Testis (tissue), 2 donors: ENCODE measurements at regions not wholly inside any gene's neighbourhood (a gene's known extent, or its start where the extent isn't known, plus 50 kb on each side); places are given as distances from the start of the nearest gene placed in this dataset.

Source experiments
- POLR2A ChIP-seq: fragments of 450-650 bp; IDR thresholded peaks from one replicate; pipeline ENCODE4 v1.6.1; 2017; ENCODE audit warnings: antibody characterized with exemption, mild to moderate bottlenecking, moderate library complexity
- TF ChIP-seq, protein P1 (sequence below), 3 experiments: fragments of 450-650 bp in 2 of 3; fragments of 200-600 bp in 1 of 3; sonication (generic) in 1 of 3; IDR thresholded peaks; one replicate each; pipeline ENCODE4 v1.5.1; 2016 to 2019; ENCODE audit warnings: antibody characterized with exemption in 3 of 3, mild to moderate bottlenecking in 2 of 3, moderate library complexity in 1 of 3

DNA sequence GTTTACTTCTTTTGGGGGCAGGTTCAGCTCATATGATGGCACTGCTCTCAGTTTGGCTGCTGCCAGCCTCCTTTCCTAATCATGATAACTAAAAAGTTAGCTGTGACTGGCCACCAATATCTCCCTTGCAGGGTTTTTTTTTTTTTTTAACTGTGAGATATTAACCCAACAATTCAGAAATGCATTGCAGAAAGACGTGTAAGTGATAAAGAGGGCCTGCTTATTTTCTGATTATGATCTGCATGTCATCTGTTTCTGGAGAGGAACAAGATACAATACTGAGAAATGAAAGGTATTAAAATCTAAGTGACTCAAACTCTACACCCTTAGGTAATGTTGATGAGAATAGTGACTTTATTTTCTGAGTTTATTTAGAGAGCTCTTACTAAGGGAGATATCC lies 905.6 kb downstream of the SOCS6 start:
- TF ChIP-seq POLR2A, result no peak
- TF ChIP-seq, protein P1, sequence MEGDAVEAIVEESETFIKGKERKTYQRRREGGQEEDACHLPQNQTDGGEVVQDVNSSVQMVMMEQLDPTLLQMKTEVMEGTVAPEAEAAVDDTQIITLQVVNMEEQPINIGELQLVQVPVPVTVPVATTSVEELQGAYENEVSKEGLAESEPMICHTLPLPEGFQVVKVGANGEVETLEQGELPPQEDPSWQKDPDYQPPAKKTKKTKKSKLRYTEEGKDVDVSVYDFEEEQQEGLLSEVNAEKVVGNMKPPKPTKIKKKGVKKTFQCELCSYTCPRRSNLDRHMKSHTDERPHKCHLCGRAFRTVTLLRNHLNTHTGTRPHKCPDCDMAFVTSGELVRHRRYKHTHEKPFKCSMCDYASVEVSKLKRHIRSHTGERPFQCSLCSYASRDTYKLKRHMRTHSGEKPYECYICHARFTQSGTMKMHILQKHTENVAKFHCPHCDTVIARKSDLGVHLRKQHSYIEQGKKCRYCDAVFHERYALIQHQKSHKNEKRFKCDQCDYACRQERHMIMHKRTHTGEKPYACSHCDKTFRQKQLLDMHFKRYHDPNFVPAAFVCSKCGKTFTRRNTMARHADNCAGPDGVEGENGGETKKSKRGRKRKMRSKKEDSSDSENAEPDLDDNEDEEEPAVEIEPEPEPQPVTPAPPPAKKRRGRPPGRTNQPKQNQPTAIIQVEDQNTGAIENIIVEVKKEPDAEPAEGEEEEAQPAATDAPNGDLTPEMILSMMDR (IDR thresholded peaks at IDR 0.05), result no peak
